HG02970 (cell line): ENCODE measurements at regions not wholly inside any gene's neighbourhood (a gene's known extent, or its start where the extent isn't known, plus 50 kb on each side); places are given as distances from the start of the nearest gene placed in this dataset.
"Not testable (repeated sequence)": the region's sequence is repeated elsewhere in the genome, so short reads cannot be mapped to it uniquely, and the experiment has no call there.

Source experiments
- ATAC-seq: cut with Tn5 transposase; IDR thresholded peaks from one replicate; pipeline ENCODE4 v1.9.1; 2021; ENCODE audit warnings: mild to moderate bottlenecking, moderate library complexity, moderate number of reproducible peaks; ENCODE audit not compliant: unreplicated experiment, low FRiP score

DNA sequence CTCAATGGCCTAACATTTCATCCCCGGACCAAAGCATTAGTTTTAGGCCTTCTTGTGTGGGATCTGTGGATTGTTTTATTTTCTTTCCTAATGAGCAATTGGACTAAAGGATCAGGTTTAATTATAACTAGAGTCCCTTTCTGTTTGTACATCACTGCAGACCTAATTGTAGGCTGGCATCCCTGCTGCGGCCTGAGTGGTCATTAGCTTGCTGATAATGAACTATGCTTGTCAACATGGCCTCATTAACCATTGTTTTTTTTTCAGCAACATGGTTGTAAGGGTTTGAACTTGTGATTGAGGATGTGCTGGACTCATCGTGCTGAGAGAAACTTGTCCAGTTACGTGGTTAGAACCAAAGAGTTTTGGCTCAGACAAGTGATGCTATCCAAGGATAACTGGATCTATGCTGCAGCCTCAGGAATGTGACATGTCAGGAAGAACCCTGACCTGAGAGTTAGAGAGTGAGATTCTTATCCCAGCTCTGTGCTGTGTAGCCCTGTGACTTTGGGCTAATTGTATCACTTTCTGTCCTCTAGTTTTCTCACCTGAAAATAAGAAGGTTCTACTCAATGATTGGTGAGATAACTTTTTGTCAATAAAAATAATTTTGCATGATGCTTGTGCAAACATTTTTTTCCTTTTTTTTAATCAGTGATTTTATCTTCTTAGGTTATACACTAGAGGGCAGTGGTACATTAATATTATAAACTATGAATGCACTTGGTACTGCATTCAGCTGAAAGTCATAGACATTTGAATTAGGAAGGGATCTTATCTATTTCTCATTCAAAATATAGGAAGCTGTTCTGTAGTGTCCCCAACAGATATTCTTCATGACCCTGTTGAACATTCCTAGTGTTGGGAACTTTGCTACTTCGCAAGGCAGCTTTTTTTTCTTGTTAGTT, 140.9 kb downstream of the RNF144B start:
- no peak for ATAC-seq

DNA sequence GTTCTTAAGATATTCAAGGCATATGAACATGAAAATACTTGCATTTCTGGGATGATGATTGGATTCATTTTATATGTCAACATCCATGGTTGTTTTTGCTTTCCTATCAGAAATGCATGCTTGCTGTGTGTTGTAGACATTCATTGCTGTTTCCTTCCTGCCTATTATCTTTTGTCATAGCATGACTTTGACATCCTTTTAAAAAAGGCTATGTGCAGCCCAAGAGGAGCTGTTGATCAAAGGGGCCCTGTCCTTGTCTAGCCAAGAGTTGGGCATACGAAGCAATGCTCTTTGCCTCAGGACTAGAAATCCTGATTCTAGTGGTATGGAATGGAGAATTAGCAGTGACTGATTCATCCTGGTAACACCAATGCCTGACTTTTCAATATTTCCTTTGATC, 143.1 kb downstream of the RNF144B start:
- ATAC-seq: no peak

DNA sequence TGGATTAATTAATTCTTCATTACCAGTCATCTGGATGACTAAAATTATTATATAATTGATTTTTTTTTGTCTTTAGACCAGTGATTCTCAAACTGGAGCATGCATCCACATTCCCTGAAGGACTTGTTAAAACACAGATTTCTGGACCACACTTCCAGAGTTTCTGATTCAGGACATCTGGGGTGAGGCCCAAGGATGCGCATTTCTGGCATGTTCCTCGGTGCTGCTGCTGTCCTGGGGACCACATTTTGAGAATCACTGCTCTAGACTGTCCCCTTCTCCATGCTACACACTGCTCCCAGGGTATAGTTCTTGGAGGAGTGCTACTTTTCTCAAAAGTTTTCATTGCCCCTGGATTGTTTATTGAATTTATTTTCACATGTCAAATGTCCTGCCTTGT, 145.0 kb downstream of the RNF144B start:
- no peak for ATAC-seq

DNA sequence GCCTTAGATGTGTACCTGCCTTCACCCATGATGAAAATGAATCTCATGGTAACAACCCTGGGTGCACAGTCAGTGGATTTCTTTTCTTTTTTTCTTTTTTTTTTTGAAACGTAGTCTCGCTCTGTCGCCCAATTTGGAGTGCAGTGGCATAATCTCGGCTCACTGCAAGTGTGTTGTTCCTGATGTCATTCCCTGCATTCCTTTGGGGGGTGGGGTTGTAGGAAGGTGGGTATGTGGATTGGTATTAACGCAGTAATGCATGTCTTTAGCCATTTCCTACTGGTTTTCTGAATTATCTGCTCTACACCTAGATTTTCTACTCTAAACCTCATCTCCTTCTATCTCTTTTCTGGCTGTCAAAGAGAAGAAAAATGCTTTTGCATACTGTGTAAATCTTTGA, 146.6 kb downstream of the RNF144B start:
- no peak for ATAC-seq

DNA sequence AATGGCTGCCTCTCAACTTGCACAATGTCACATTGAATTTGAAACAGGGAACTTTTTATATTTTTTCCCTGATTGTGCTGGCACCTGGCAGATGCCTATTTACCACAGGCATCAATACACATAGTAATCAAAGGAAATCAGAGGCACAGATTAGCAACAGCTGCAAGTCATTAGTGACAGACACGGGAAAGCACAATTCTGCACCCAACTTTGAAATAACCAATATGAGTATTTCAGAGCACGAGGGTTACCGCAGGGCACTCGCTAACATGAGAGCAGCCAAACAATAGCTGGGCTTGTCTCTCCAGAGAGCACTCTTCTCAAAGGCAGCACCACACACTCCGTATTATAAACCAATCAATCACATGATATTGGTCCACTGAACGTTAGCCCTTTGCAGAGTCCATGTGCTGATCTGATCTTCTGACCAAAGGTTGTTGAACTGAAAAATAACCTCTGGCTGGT, 149.5 kb downstream of the RNF144B start:
- no peak for ATAC-seq

DNA sequence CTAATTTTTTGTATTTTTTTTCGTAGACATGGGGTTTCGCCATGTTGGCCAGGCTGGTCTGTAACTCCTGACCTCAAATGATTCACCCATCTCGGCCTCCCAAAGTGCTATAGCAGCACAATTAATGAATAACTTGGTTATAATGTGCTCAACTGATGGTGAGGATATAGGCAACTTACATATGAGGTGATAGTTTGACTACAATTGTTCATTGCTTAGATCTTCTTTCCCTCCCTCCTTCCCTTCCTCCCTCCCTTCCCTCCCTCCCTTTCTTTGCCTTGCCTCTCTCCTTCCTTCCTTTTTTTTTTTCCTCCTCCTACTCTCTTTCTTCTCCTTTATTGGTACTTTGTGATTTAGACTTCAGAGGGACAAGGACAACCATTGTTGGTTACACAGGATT, 151.2 kb downstream of the RNF144B start:
- no peak for ATAC-seq

DNA sequence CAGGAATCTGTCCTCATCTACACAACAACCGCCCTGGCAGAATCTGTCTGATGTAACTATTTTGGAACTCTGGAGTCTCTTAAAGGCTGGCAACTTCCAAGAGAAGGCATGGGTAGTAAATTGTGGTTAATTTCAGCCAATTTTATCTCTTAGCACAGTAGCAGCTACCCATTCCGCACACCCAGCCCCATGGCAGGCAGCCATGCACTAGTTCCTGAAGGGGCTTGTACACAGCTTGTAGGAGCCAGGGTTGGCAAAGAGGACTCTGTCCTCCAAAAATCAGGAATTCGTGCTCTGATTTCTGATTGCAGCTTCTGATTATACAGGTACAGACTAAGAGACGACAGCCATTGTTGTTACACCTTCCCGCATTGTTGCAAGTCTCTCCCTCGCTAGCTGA, 155.9 kb downstream of the RNF144B start:
- no peak for ATAC-seq

DNA sequence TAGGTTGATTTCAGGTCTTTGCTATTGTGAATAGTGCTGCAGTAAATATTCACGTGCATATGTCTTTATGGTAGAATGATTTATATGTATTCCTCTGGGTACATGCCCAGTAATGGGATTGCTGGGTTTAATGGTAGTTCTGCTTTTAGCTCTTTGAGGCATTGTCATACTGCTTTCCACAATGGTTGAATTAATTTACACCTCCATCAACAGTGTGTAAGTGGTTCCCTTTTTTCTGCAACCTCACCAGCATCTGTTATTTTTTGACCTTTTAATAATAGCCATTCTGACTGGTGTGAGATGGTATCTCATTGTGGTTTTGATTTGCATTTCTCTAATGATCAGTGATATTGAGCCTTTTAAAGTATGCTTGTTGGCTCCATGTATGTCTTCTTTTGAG, 158.0 kb downstream of the RNF144B start:
- not testable (repeated sequence) for ATAC-seq

DNA sequence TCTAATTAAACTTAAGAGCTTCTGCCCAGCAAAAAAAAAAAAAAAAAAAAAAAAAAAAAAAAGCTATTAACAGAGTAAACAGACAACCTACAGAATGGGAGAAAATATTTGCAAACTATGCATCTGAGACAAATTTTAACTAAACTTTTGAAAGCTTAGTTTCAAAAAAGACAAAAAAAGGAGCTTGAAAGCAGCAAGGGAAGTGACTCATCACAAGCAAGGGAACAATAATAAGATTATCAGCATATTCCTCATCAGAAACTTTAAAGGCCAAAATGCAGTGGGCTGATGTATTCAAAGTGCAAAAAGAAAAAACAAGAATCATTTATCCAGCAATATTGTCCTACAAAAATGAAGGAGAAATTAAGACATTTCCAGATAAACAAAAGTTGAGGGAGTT, 158.6 kb downstream of the RNF144B start:
- no peak for ATAC-seq

DNA sequence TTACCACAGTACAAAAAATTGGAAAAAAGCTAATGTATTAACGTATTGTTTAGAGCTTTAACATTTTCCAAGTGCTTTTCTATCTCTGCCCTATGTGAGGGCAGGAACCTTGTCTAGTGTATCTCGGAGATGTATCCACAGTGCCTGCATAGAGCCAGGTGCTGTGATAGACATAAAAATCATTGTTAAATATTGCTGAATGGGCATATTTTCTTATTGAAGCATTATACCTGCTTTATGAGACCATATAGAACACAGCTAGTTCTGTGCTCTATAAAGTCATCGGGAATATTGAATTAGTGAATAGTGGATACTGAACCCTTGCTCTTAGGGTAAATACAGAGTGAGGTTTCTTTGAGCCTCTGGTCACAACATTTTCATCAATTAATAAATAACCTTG, 163.0 kb downstream of the RNF144B start:
- no peak for ATAC-seq

DNA sequence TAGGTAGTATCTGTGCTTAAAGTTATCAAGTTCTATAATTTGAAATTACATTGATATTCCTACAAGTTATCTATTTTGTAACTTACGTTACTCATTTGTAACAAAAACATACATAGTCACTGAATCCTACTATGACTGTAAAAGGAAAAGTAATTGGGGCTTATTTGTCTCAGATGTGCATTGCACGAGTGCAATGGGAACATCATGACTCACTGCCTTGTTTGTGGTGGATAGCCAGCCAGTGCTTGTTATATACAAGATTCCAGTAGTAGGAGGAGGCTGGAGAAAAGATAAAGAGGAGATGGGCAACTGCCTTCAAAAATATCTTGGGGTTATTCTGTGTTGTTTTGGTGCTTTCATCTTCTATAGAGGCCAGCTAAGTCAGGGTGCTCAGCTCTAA, 164.1 kb downstream of the RNF144B start:
- ATAC-seq: no peak

DNA sequence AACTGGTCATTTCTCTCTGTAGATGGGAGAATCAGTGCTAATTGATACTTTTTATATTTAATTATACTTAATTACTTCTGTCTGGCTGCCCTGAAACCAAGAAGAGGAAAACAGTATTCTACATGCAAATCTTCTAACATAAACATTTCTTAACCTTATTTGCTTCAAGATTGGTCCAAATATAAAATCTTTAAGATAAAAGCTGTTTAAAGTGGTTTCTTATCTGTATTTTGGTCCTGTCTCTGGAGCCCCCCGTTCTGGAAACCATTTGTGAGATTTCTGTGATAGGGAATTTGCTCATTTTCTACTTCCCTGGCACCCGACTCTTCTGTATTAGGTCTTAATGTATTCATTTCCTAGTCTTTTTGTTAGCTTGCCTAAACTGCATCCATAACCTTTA, 168.6 kb downstream of the RNF144B start:
- no peak for ATAC-seq

DNA sequence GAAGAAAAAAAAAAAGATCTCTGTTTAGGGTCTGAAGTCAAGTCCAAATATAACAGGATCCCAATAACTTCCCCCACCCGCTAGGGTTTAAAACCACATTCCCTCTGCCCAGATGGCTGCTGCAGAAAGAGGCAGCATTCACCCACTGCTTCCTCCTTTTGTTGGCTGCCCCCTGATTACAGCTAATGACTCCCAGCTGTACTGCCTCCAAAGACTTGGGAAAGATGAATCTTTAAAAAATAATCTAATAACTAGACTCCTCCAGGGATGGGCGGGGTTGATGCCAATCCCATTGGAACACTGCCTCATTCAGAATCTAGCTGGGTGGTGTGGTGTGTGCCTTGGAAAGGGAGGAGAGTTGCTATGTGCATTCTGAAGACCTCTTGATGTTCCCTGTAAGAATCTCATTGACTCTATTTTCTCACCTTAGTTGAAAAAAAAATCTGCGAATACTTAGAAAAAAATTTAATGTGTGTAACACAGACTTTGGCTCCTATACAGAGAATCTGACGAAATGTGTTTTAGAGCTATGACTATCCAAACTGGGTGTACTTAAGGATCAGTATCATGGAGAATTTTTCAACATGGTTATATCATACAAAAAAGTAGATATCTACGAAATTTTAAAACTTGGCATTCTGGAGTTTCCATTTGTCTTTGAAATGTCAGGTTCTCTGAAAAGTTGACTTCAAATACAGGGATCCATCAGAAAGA, 174.0 kb downstream of the RNF144B start:
- ATAC-seq: no peak

DNA sequence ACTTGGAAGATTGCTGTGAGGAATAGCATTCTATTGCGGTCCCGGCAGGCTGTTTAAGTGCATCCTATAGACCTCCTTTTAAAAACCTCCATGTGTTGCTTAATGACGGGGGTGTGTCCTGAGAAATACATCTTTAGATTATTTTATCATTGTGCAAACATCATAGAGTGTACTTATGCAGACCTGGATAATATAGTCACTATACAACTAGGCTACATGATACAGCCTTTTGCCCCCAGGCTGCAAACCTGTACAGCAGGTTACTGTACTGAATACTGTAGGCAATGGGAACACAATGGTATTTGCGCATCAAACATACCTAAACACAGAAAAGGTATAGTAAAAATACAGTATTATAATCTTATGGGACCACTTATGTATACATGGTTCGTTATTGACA, 175.6 kb downstream of the RNF144B start:
- no peak for ATAC-seq

DNA sequence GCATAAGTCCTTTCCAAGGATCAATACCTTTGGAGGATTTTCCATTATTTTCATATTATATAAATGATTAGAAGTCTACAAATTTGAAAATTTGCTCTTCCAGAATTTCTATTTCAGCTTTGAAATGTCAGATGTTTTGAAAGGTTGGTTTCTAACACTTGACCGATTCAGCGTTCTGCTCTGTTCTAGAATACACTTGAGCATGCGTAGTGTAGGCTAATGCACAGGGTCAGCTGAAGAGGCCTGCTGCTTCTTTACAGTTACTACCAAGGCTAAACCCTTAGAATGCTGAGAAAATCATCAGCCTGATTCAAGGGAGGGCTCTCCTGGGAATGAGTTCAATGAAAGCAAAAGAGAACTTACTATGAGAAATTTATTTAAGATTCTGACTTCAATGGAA, 177.6 kb downstream of the RNF144B start:
- no peak for ATAC-seq

DNA sequence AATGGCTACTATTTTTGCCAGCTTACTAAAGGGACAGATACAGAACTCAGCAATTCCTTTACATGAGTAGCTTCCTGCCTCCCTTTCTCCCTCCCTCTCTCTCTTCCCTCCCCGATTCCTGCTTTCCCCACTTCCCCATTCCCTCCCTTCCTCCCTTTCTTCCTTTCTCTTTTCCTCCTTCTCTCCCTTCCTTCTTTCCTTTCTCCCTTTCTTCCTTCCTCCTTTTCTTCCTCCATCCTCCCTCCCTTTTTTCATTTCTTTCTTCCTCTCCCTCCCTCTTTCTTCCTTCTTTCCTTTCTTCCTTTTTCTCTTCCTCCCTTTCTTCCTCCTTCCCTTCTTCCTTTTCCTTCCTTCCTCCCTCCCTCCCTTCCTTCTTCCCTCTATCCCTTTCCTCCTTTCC, 178.1 kb downstream of the RNF144B start:
- no peak for ATAC-seq

DNA sequence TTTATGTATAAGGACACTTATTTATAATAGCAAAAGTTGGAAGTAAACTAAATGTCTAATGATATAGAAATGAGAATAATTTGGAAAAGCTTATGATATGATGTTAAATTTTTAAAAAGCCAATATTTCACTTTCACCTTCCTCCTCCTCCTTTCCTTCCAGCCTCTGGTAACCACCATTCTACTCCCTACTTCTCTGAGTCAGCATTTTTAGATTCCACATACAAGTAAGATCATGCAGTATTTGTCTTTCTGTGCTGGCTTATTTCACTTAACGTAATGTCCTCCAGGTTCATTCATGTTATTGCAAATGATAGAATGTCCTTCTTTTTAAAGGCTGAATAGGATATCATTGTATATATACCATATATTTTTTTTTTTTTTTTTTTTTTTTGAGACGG, 180.2 kb downstream of the RNF144B start:
- ATAC-seq: no peak

DNA sequence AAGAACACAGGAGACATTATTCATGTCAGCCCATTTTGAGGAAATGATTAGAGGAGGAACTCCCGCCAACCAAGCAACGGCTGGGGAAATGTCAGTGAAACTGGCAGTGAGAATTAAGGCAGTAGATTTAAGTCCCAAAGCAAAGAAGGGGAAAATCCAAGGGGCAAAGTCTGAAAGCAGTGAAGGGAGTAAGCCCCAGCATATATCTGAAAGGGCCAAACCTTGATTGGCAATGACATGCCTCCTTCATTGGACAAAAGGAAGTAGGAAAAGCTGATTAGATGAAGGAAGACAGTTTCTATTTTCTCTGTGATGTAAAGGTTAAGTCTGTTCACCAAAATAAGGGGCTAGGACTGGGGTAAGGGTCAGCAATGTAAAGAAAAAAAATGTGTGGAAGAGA, 190.3 kb downstream of the RNF144B start:
- ATAC-seq: no peak

DNA sequence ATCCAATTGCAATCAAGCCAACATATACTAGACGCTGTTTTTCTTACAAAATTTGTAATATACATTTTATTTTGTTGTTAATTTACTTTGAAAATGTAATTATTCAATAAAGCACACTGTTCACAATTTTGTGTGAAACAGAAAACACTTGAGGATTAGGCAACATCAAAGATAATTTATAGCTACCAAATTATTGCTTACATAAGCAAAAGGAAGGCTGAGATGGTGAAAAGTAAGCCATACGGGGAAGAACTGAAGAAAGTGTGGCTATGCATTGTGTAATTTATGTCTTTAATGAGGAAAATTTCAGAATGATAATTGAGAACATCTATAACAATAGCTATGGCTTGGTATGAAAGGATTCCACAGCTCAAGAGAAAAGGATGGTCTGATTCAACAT, 192.0 kb downstream of the RNF144B start:
- no peak for ATAC-seq

DNA sequence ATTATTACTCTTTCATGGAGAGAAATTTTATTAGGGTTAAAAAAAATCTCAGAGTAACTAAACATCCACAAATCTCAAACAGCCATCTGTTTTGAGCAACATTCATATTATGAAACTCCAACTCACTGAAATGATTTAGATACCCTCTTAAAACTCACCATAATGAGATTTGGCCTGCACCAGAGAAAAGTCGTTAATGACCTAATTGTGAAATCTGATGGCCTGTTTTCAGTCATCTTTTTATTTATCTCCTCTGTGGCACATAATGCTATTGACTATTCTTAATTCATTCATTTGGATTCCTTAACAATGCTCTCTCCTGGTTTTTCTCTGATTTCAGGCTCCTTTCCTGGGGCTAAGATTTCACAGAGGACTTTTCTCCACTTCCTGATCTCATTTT, 192.7 kb downstream of the RNF144B start:
- ATAC-seq: no peak

DNA sequence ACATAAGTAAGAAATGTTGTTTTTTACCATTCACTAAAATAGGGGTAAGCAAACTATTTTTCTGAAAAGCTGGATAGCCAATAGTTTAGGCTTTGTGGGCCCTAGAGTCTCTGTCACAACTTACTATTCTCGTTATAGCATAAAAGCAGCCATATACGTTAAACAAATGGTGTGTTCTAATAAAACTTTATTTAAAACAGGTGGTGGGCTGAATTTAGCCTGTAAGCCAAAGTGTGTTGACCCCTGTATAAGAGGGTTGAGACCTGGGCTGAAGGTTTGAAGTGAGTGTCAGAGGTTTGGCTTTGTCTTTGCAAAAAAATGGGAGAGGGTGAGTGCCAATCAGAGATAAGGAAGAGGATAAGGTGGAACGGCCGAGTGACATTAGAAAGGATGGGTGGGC, 197.2 kb downstream of the RNF144B start:
- ATAC-seq: no peak

DNA sequence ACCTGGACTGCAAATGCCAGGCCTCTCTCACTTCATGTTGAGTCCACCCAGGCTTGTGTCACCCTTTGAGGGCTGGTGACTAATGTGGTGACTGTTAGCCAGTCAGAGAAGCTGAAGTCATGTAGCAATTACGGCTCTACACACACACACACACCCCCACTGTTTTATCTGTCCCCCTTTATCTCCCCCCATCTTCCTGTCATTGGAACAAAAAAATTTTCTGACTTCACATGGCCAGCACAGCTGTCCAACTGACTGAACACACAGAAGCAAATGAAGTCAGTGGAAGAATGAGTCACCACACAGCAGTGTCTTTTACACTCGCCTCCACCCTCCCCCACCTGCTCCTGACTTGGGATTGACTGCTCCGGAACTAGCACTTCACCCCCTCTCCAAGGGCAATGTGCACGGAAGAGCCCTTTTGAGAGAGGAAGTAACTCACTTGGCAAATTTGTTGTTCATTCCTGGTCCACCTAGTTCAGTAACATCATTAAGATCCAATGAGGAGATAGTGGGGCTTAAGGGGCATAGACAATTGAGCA, 198.0 kb downstream of the RNF144B start:
- no peak for ATAC-seq
